NCI-H748 treated with DMSO at 0.1 percent for 48 hours (cell line): ENCODE measurements at regions not wholly inside any gene's neighbourhood (a gene's known extent, or its start where the extent isn't known, plus 50 kb on each side); places are given as distances from the start of the nearest gene placed in this dataset.
"Not testable (repeated sequence)": the region's sequence is repeated elsewhere in the genome, so short reads cannot be mapped to it uniquely, and the experiment has no call there.

Experiments
- DNase-seq: peaks from one replicate; lab custom pipeline; 2025; lab: John Stamatoyannopoulos, UW

DNA sequence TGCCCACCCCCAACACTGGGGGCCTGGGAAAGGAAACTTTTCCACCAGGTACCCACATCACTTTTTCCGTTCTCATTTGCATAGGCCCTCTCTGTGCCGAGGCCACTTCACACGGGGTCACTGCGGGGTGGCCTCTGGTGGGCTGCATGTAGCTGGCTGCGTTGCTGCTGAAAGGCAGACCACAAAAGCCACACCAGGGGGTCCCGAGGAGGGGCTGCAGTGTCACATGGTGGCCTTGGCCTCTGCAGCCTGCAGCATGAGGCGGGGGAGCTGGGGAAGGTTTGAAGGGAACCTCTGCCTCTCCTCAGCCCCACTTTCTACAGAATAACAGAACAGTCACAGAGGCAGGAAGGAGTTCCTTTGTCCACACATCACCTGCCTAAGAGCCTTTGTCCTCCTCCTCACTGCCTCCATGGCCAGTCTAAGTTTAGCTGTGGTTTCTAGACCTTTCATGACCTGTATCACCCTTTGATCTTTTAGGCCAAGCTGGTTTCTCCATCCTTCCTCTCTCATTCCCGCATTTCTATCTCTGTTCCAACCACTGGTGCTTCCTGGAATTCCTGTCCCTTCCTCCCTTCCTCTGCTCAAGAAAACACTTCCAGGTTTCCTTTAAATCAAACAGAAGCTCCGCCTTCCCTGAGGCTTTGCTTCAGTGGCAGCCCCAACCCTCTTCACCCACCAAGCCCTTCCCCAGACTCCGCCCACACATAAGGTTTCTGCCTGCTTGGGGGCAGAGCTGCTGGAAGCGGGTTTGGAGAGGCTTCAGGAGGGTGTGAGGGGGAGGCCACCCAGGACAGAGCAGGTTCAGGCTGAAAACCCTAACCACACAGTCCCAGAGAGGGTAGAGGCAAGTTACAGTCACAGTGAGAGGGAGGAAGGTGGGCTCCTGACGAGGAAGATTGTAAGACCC lies 150.7 kb upstream of the TLE3 start:
- DNase-seq = no peak

DNA sequence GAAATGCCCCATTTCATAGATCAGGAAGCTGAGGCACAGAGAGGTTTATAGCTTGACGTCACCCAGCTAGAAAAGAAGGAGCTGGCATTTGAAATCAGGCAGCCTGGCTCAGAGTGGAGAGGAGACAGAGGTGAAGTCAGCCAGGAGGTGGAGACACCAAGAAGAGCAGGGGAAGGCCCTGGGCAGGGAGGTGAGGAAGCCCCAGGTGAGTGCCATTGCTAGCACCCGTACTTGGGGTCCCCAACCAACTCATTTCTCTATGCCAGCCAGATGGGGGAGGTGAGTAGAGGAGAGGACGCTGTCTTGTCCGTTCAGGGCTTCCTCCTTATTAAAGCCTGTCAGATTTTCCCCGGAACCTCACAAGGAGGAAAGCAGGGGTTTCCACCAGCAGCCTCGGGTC lies 149.6 kb upstream of the TLE3 start:
- no peak for DNase-seq

DNA sequence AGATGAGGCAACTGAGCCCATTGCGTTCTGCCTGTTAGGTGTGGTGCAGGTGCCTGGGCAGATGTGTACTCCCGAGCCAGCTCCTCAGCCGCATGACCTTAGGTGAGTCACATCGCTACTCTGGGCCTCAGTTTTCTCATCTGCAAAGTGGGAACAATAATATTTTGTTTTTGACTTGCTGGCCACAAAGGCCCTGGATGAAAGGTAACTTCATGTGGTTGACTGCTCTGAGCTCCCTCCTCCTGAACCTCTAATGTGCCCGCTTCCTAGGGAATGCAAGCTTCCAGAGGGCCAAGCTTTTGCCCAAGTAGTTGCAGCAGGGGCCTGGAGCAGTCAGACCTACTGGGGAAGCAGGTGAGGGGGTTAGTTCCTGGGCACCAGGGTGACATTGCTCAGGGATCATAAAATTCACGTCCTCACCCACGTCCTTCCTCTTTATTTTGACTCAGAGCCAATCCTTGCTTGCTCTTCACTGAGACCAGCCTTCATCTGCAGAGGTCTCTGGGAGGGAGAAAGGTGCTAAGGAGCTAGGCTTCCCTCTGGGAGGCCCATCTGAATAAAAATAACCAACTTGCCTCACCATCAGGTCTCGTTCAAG lies 149.0 kb upstream of the TLE3 start:
- no peak for DNase-seq

DNA sequence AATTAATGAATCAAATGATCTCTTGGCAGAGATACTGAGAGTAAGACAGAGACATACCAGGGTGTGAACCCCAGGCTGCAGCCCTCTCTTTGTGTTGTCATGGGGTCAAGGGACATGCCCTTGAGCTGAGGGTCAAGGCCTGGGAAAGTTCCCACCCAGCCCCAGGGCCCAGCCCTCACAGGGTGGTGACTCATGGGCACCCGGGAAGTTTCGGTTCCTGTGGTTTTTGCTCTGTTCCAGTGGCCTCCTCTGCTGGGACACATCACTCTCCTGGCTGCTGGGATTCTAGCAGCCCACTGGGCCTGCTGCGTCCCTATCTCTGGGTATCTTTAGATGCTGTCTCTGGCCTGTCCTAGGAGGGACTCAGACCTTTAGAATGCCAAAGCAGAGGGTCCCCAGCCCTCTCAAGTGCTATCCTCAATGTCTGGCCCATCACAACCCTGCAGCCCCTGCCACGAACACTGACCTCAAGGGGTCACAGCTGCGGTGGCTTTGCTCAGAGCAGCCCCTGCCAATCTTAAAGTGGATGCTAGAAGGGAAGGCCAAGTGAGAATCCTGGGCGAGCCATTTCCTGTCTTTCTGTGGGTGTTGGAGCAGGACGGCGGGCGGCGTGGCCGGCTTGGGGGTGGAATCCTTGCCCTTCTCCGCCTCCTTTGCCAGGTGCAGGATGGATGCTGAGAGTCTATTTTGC lies 148.4 kb upstream of the TLE3 start:
- DNase-seq = no peak

DNA sequence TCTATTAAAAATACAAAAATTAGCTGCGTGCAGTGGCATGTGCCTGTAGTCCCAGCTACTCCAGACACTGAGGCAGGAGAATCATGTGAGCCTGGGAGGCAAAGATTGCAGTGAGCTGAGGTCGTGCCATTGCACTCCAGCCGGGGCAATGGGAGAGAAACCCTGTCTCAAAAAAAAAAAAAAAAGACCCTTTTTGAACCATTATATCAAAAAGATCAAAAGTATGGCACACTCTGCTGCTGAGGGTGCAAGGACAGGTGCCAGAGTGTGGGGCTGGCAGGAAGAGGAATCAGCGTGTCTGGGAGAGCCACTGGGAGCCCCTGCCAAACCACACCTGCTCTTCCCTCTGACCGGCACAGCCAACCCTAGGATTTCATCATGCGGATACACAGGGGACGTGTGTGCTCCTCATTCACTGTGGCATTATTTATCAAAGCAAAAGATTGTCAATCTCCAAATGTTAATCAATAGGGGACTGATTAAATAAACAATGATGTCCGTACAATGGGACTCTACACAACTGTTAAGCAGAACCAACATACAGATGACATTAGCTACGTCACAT lies 147.3 kb upstream of the TLE3 start:
- DNase-seq = no peak

DNA sequence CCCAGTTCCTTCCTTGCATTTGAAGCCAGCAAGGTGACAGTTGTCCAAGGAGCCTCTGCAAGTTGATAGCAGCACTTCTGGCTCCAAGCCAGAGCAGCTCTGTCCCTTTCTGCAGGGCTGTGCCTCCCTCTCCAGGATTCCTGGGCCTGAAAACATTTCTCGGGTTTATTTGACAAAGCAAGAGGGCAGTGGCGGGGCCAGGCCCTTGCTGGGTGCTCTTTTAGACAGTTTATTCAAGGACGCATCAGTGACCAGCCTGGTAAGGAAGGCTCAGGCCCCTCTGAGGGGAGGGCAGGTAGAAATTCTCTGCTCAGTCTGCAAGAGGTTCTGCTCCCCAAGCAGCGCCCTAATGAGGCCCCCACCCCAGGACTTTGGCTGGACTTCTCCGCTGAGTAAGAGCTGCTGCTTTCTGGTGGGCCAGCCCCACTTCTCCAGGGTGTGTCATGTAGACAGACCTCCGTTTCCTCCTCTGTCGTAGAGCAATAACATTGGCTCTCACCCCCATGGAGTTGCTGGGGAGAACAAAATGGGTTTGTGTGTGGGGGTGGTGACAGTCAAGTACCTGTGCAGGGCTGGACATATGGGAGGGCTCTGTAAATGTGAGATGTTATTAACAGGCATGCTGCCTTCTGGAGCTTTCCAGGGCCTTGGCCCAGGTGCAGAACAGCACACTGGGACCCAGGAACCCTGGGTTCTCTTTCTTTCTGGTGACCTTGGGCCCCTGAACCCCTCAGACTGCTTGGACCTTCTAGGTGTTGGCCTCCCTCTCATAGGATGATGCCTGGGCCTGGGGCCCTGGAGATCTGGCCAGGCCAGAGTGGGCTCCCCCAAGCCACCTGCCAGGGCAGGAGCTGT lies 146.2 kb upstream of the TLE3 start:
- DNase-seq = no peak

DNA sequence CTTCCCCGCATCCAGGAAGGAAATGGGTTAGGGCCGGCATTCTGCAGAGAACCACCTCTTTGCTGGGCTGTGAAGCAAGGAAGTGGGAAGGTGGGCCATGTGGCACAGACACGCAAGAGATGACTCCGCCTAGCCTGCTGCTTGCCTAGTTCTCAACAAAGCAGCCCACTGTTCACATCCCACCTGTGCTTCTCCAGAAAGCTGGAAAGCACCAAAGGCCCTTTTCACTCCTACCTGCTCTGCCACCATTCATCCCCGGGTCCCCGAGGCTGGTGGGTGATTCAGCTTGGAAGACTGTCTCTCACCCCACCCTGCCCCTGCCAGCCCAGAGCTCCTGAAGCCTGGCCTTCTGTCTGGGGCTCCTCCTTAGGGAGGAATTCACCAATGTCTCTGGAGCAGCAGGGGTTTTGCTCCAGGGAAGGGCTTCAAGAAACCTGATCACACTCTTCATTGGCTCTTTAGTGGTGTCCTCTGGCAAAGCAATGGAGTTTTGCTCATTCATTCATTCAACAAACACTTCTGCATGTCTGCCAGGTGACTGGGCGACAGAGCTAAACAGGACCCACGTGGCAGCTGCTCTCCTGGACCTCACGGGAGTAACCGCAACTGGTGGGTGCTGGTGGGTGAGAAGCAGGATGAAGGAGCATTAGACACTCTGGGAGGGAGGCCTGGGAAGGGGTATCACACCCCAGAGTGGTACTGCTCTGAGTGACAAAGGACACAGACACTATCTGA lies 145.4 kb upstream of the TLE3 start:
- DNase-seq = no peak

DNA sequence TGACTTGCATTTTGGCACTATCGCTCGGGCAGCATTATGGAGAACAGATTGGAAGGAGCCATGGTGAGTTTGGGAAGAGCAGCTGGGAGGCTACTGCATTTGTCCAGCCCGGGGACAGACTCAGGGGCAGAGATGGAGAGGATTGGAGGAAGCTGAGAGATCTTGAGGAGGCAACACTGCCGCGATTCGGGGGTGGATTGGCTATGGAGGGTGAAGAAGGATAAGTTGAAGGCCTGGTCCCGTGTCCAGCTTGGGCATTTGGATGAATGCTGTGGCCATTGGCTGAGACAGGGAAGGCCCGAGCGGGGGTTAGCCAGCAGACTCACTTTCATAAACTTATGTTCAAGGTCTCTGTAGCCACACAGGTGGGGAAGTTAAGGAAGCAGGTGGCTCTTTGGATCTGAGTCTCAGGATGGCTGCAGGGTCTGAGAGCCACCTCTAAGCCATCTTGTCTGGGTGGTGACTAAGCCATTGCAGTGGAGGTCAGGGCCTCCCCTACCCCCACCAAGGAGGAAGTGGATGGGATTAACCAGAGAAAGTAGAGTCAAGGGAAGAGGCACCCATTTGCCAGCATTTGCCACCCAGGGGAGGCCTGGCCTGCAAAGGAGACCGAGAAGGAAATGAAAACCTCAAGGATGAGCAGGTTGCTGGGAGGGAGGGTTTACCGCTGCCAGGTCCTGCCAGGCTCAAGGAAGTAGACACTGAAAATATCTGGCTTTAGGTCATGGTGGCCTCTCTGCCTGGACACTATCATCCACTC lies 144.0 kb upstream of the TLE3 start:
- no peak for DNase-seq

DNA sequence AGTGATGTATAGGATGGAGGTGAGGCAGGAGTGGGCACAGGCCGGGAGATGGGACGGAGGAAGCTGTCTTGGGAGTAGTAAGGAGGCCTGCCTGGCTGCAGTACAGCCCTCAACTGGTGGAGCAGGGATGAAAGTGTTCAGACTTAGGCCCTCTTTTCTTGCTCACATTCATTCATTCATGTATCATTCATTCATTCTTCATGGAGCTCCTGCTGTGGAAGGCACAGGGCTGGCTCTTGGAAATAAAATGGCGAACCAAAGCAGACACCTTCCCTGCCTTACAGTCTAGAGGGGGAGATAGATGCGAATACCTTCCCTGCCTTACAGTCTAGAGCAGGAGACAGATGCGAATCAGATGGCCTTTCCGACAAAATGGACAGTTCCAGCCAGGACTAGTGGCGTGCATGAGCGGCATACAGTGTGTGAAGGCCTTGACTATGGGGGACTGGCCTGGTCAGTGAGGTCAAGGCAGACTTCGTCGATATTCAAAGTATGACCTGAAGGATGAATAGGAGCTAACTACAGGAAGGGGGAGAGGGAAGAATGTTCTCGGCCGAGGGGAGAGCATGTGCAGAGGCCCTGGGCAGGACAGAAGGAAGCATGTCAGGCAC lies 143.2 kb upstream of the TLE3 start:
- DNase-seq = no peak

DNA sequence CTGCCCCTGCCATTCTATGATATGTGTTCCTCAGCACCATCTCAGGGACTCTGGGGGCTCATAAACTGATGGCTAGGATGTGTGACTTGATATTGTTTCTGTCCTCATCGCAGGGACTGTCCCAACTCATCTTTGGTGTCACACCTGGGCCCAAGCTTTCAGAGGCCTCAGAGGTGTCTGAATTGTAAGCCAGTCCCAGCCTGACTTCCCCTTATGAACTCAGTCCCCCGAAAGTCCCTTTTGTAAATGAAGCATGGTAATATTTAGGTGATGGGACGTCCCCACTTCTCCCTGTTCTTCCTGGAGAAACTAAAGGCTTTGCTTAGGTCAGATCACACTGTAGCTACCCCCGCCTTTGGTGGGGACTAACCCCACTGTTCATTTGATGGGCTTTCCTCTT lies 142.4 kb upstream of the TLE3 start:
- DNase-seq = no peak

DNA sequence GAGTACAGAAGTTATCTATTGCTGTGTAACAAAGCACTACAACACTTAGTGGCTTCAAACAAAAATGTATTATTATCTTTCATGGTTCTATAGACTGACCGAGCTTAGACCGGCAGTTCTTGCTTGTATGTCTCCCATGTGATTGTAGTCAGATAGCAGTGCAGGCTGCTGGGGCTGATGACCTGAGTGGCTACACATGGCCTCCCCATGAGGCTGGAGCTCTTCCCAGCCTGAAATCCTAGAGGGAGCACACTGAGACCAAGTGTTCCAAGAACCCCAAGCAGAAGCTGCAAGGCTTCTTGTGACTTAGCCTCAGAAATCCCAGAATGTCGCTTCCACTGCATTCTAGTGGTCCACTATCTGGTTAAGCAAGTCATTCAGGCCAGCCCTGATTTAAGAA lies 141.2 kb upstream of the TLE3 start:
- DNase-seq = no peak

DNA sequence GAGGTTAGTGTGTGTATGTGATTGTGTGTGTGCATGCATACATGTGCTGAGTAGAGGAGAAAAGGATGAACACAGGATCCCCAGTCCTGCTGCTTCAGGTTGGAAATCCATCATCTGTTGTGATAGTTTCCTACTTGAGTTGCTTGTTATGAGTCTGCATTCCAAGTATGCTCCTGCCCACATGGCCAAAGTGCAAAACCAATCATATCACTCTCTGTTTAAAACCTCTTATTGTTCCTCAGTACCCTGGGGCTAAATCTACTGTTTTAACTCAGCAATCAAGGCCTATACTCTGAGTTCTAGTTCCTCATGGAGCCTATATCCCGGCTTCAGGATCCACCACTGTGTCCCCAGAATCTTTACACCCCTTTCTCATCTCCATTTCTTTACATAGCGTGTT lies 139.9 kb upstream of the TLE3 start:
- DNase-seq = no peak

DNA sequence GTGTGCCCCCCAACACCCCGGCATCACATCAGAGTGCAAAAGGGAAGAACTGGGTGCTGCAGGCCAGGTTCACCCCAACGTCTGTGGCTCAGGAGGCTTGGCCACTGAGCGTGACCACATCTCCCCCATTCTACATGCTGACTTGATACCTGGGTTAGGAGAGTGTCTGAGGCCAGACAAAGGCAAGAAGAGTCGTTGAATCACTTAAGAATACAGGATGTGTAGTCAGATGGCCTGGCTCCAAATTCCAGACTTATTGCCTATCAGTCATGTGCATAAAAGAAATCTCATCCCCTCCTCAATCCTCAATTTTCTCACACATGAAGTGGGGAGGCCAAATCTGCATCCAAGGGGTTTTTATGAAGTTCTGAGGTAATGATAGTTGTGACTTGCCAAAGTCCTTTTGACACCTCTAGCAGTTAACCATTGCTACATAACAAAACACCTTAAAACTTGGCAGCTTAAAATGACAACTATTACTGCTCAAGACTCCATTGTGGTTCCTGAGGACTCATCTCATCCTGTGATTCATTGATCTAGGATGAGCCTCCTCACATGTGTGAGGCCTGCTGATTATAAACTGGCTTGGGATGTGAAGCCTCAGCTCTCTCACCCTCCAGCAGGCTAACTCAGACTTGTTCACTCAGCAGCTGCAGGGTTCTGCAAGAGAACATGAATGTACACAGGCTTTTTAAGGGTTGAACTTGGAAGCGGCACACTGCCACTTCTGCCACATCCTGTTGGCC lies 138.8 kb upstream of the TLE3 start:
- DNase-seq = no peak

DNA sequence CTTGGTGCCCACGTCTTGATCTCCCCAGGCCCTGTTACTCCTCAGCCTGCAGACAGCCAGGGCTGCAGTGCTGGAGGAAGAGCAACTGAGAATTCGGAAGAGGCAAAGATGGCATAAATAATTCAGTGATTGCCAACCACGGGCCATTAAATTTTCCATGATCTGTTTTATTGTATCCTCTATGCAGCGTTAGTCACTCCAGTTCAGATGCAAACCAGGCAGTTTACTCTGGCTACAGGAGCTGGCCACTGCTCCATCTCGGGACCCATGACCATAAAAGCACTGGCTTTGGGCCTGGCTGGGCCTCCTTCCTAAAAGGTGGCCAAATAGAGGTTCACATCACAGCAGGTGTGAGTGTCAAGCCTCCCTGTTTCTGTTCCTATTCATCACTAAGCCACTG lies 137.6 kb upstream of the TLE3 start:
- DNase-seq = no peak

DNA sequence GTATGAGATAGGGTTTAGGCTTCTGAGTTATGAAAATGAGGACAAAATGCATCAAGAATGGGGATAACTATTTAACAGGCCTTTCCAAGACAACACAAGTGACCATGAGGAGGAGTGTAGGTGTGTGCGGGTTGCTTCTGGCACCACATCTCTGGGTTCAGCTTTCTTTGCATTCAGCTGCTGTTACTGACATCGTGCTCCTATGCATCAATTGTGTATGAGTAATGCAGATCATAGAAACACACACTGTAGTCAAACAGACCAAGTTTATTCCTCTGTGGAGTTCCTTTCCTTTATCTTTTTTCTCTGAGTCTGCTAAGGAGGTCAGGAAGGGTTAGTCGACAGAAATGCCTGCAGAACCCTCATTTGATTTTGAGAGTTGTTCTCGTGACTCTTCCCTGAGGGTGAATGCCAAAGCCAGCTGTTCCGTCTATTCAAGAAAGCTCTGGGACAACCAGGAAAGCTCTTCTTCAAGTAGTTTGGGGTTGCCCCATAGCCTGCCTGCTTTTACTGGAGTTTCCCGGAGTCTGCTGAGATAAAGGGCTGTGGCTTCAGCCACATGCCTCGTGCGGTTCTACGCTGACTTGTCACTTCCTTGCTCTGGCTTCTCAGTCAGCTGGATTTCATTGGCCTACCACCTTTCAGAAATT lies 136.7 kb upstream of the TLE3 start:
- no peak for DNase-seq

DNA sequence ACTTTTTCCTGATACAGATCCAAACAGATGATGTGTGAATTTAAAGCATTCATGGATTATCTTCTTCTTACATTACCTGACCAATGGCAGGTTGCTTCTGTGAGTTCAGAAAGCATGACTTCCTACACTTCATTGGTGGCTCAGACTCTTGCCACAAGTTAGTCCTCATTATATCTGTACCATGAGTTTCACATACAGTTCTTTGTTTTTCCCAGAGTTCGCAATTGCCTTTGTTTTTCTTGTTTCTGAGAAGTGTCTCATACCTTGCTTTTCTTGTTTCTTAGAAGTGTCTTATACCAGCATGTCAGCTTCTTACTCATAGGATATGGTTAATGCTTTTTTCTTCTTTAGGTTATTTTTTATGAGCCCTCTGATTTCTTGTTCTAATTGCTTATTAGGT lies 133.8 kb upstream of the TLE3 start:
- no peak for DNase-seq

DNA sequence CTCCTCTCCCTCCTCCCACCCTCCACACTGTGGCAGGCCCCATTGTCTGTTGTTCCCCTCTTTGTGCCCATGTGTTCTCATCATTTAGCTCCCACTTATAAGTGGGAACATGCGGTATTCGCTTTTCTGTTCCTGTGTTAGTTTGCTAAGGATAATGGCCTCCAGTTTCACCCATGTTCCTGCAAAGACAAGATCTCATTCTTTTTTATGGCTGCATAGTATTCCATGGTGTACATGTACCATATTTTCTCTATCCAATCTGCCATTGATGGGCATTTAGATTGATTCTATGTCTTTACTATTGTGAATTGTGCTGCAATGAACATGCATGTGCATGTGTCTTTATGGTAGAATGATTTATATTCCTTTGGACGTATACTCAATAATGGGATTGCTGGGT lies 130.2 kb upstream of the TLE3 start:
- DNase-seq = not testable (repeated sequence)

DNA sequence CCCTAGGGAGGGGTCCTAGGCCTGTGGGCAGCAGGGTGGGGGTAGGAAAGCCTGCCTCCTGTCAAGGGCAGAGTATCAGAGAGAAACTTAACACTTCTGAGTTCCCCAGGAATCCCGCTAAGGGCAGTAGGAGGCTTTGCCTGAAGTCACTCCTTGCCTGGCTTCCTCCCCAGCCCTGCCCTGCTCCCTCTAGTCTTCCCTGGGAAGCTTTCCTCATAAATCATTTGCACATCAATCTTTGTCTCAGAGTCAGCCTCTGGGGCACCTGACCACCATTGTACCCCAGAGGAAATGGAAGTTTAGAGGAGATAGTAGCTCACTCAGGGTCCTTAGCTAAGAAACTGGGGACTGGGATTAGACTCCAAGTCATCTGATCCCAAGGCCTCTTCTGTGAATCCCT lies 129.4 kb upstream of the TLE3 start:
- no peak for DNase-seq
